ENCODE measurements at regions not wholly inside any gene's neighbourhood (a gene's known extent, or its start where the extent isn't known, plus 50 kb on each side); places are given as distances from the start of the nearest gene placed in this dataset.

GRCh38 chr3:152197937-152198336, 70.8 kb upstream of the MBNL1 start:
- Histone ChIP-seq H2AFZ (ENCODE audit: low read length) (0 out of 2 replicates have a peak overlapping the region, but pooled peaks have one; percentile 24), H3K4me1 (replicated peaks in 1 of 4; ENCODE audit: control insufficient read depth in 3 of 4, insufficient read depth in 4 of 4, low read length in 3 of 4) (no peaks in the 10 kb centered on the region), H2BK120ac (replicated peaks; ENCODE audit: low read depth, low read length) (no peak overlapping the region), H3K27ac (ENCODE audit: low read depth, low read length) (no peak overlapping the region), H4K20me1 (replicated peaks in 1 of 2; ENCODE audit: control insufficient read depth in 1 of 2, insufficient read depth in 2 of 2, low read length in 2 of 2) (no peaks in the 10 kb centered on the region), H2BK15ac (ENCODE audit: low read length) (no peak overlapping the region), H3K27me3 (replicated peaks in 1 of 4; ENCODE audit: control insufficient read depth in 3 of 4, extremely low read depth in 1 of 4, insufficient read depth in 3 of 4, low read length in 3 of 4) (peaks cover 0 to 2% (median 0%) of the 10 kb centered on the region in 4 experiments; a peak in 1 of 7 replicates), H2AK5ac (ENCODE audit: low read depth, low read length) (no peak overlapping the region), H4K5ac (ENCODE audit: insufficient read length, low read depth, low read length) (no peak overlapping the region), H3K23me2 (ENCODE audit: low read depth, low read length) (no peaks in the 10 kb centered on the region), H3K9me3 (ENCODE audit: insufficient read depth in 2 of 2, low read depth in 1 of 2, low read length in 1 of 2) (no peaks in the 10 kb centered on the region; a peak in 1 of 4 replicates), H3K4me2 (ENCODE audit: insufficient read depth in 1 of 2, low read depth in 2 of 2, low read length in 2 of 2) (no peak overlapping the region), H3K23ac (ENCODE audit: insufficient read length) (no peak overlapping the region), H3K9ac (replicated peaks in 1 of 4; ENCODE audit: extremely low read depth in 1 of 4, low read depth in 3 of 4, low read length in 3 of 4) (no peak overlapping the region), H3K79me1 (ENCODE audit: low read depth, low read length) (no peaks in the 10 kb centered on the region), H2BK20ac (ENCODE audit: low read length) (no peak overlapping the region), H3K14ac (ENCODE audit: insufficient read length) (no peak overlapping the region), H3K36me3 (ENCODE audit: control insufficient read depth in 2 of 4, insufficient read depth in 4 of 4, low read length in 3 of 4) (no peaks in the 10 kb centered on the region), H3K4ac (replicated peaks; ENCODE audit: insufficient read length, low read depth, low read length) (no peak overlapping the region), H2BK12ac (ENCODE audit: low read depth, low read length) (no peak overlapping the region), H4K91ac (replicated peaks; ENCODE audit: insufficient read length, low read length) (no peak overlapping the region), H3K4me3 (ENCODE audit: extremely low read depth in 1 of 4, insufficient read depth in 2 of 4, low read depth in 3 of 4, low read length in 4 of 4) (no peak overlapping the region), H2BK5ac (ENCODE audit: low read depth, low read length) (no peak overlapping the region), H4K8ac (ENCODE audit: extremely low read depth, insufficient read depth, low read length) (no peak overlapping the region), H3K18ac (ENCODE audit: extremely low read depth, low read length) (no peak overlapping the region), H3K56ac (replicated peaks; ENCODE audit: insufficient read length, low read depth, low read length) (no peak overlapping the region), H3K79me2 (ENCODE audit: control insufficient read depth in 1 of 2, insufficient read depth in 2 of 2, low read length in 2 of 2) (no peaks in the 10 kb centered on the region)
- ChIA-PET CTCF (ENCODE audit: partially characterized antibody) (interaction anchor here (0.9 to 1.5 kb wide), 2 partner anchors 9 to 10 kb away, joined by 3 to 4 read pairs; no protein-coding TSS in a partner anchor), POLR2A (ENCODE audit: partially characterized antibody) (no interaction called here)
- WGBS, 2 experiments (ENCODE audit: extremely low coverage in 1 of 2, insufficient coverage in 1 of 2, insufficient read length in 1 of 2, insufficient replicate concordance in 2 of 2, low coverage in 1 of 2, low lambda C conversion rate in 2 of 2, missing lambda C conversion rate in 1 of 2): 92% methylated on average over 3 of the region's 3 CpGs; no CpG with 5 or more reads in 1 of the 2 experiments
- FAIRE-seq (no peak), DNase-seq (ENCODE audit: low read depth in 1 of 2, low spot score in 2 of 2) (no peak)
- TF ChIP-seq HDAC6 (IDR thresholded peaks at IDR 0.05; ENCODE audit: low read depth, low read length) (no peak), SUZ12 (IDR thresholded peaks at IDR 0.05; ENCODE audit: low read length) (no peak), TBP (IDR thresholded peaks at IDR 0.05; ENCODE audit: low read depth, low read length) (no peak), CREB1 (IDR thresholded peaks at IDR 0.05) (no peak), SP1 (IDR thresholded peaks at IDR 0.05; ENCODE audit: low read depth, low read length) (no peak), BACH1 (IDR thresholded peaks at IDR 0.05; ENCODE audit: low read length) (no peak), CHD2 (IDR thresholded peaks at IDR 0.05; ENCODE audit: low read length) (no peak), BCL11A (IDR thresholded peaks at IDR 0.05; ENCODE audit: low read depth in 2 of 2, low read length in 2 of 2) (no peak), SRF (IDR thresholded peaks at IDR 0.05; ENCODE audit: low read depth, low read length) (no peak)
- TF ChIP-seq, protein P1, sequence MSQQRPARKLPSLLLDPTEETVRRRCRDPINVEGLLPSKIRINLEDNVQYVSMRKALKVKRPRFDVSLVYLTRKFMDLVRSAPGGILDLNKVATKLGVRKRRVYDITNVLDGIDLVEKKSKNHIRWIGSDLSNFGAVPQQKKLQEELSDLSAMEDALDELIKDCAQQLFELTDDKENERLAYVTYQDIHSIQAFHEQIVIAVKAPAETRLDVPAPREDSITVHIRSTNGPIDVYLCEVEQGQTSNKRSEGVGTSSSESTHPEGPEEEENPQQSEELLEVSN (IDR thresholded peaks at IDR 0.05): no peak
- TF ChIP-seq, protein P2, sequence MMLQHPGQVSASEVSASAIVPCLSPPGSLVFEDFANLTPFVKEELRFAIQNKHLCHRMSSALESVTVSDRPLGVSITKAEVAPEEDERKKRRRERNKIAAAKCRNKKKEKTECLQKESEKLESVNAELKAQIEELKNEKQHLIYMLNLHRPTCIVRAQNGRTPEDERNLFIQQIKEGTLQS (IDR thresholded peaks at IDR 0.05; ENCODE audit: insufficient read depth, low read depth, low read length): no peak
- TF ChIP-seq, protein P3, sequence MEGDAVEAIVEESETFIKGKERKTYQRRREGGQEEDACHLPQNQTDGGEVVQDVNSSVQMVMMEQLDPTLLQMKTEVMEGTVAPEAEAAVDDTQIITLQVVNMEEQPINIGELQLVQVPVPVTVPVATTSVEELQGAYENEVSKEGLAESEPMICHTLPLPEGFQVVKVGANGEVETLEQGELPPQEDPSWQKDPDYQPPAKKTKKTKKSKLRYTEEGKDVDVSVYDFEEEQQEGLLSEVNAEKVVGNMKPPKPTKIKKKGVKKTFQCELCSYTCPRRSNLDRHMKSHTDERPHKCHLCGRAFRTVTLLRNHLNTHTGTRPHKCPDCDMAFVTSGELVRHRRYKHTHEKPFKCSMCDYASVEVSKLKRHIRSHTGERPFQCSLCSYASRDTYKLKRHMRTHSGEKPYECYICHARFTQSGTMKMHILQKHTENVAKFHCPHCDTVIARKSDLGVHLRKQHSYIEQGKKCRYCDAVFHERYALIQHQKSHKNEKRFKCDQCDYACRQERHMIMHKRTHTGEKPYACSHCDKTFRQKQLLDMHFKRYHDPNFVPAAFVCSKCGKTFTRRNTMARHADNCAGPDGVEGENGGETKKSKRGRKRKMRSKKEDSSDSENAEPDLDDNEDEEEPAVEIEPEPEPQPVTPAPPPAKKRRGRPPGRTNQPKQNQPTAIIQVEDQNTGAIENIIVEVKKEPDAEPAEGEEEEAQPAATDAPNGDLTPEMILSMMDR (IDR thresholded peaks at IDR 0.05; ENCODE audit: control extremely low read depth in 1 of 3, insufficient read depth in 1 of 3, low read depth in 1 of 3, low read length in 3 of 3): no peak
